ENCODE measurements at regions not wholly inside any gene's neighbourhood (a gene's known extent, or its start where the extent isn't known, plus 50 kb on each side); places are given as distances from the start of the nearest gene placed in this dataset.

GRCh38 chr11:70532066-70532440, 133.7 kb downstream of the CTTN start:
- TF ChIP-seq POLR2A (IDR thresholded peaks at IDR 0.05; ENCODE audit: low read length) (no peak), GATA1 (IDR thresholded peaks at IDR 0.05; ENCODE audit: low read depth, low read length) (no peak)

All from erythroblast (primary cell).